A673 (cell line): ENCODE measurements at regions not wholly inside any gene's neighbourhood (a gene's known extent, or its start where the extent isn't known, plus 50 kb on each side); places are given as distances from the start of the nearest gene placed in this dataset.
"Not testable (repeated sequence)": the region's sequence is repeated elsewhere in the genome, so short reads cannot be mapped to it uniquely, and the experiment has no call there.

Experiments used
- BruUV-seq: library from RNA; stranded (reverse); fragments of 400-500 nt; replicated peaks from 2 replicates; lab custom pipeline; 2021; lab: Mats Ljungman, UMichigan
- CTCF ChIA-PET: fragments of 300-600 bp; sonication (Branson Sonifier 250); formaldehyde crosslinking; loops from one replicate; lab custom pipeline; 2022; ENCODE audit warnings: antibody characterized with exemption; lab: Charles Lee
- POLR2A ChIA-PET: fragments of 300-600 bp; sonication (Branson Sonifier 250); formaldehyde crosslinking; loops from one replicate; lab custom pipeline; 2022; ENCODE audit warnings: antibody characterized with exemption; ENCODE audit not compliant: low non-redundant PET; lab: Charles Lee
- DNase-seq: peaks from one replicate; pipeline ENCODE4 v3.0.0-alpha.2; 2015; ENCODE audit warnings: low spot score
- H3K27ac ChIP-seq: fragments of 200-600 bp; sonication (generic); 2 replicates; pipeline ENCODE4 v1.5.1; 2016; ENCODE audit warnings: mixed run types, low read depth, mild to moderate bottlenecking, mixed read lengths, antibody characterized with exemption, low read length; ENCODE audit not compliant: poor library complexity, severe bottlenecking
- H3K27me3 ChIP-seq: fragments of 200-600 bp; sonication (generic); replicated peaks from 2 replicates; pipeline ENCODE4 v1.6.1; 2017; ENCODE audit warnings: mixed run types, low read depth, mild to moderate bottlenecking, mixed read lengths, antibody characterized with exemption, low read length; ENCODE audit not compliant: insufficient read depth, poor library complexity
- H3K36me3 ChIP-seq: fragments of 200-600 bp; sonication (generic); 2 replicates; pipeline ENCODE4 v1.6.1; 2016; ENCODE audit warnings: mixed run types, mild to moderate bottlenecking, mixed read lengths, antibody characterized with exemption, low read length; ENCODE audit not compliant: insufficient read depth, poor library complexity, severe bottlenecking
- H3K4me1 ChIP-seq: fragments of 200-600 bp; sonication (generic); 2 replicates; pipeline ENCODE4 v1.6.1; 2017; ENCODE audit warnings: mixed run types, mild to moderate bottlenecking, mixed read lengths, antibody characterized with exemption, low read length; ENCODE audit not compliant: insufficient read depth, poor library complexity, severe bottlenecking
- H3K4me3 ChIP-seq: fragments of 200-600 bp; sonication (generic); 2 replicates; pipeline ENCODE4 v1.5.1; 2016; ENCODE audit warnings: low read depth, mixed run types, mild to moderate bottlenecking, mixed read lengths, low read length; ENCODE audit not compliant: poor library complexity, severe bottlenecking
- H3K9me3 ChIP-seq: fragments of 200-600 bp; sonication (generic); 2 replicates; pipeline ENCODE4 v1.6.1; 2016; ENCODE audit warnings: mixed run types, low read depth, mild to moderate bottlenecking, mixed read lengths, antibody characterized with exemption, low read length; ENCODE audit not compliant: poor library complexity, severe bottlenecking
- EZH2 ChIP-seq: fragments of 200-600 bp; sonication (generic); IDR thresholded peaks from 2 replicates; pipeline ENCODE4 v1.6.1; 2017; ENCODE audit warnings: borderline replicate concordance, low read depth, mild to moderate bottlenecking, mixed read lengths, antibody characterized with exemption, low read length; ENCODE audit not compliant: poor library complexity, severe bottlenecking
- intact Hi-C: fragments of 100-400 bp; cut with micrococcal nuclease; formaldehyde crosslinking; loops from one replicate; pipeline ENCODE4 v1.10.0; 2022; ENCODE audit not compliant: unreplicated experiment
- TF ChIP-seq, protein P1 (sequence below): fragments of 300-800, 200-600 bp; sonication (generic); conservative IDR thresholded peaks from 2 replicates; pipeline ENCODE4 v1.5.1; 2017; ENCODE audit warnings: low read depth, mild to moderate bottlenecking, antibody characterized with exemption, low read length, moderate library complexity, mixed read lengths

DNA sequence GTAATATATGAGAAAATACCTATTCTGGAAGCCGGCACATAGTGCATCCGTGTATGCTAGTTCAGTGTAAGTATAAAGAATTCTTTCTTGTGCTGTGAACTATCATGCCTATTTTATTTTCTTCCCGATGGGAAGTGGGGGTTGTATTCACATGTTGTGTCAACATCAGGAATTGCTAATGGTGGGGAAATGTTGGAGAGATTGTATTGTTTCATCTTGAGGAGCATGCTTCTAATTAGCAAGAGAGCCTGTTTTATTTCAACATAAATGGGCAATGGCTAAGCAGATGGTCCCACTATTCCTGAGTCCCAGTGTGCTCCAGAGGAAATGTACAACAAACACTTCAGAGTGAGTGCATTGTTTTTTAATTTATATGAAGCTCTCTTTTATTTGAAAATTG lies 485.2 kb downstream of the PLPP3 start:
- POLR2A ChIA-PET = no interaction called here
- Histone ChIP-seq H3K9me3 (no peaks in the 10 kb centered on the region), H3K27me3 (no peaks in the 10 kb centered on the region), H3K4me3 (no peak overlapping the region), H3K27ac (no peak overlapping the region), H3K36me3 (no peaks in the 10 kb centered on the region), H3K4me1 (no peaks in the 10 kb centered on the region)
- intact Hi-C loops = no loop called here
- no peak for DNase-seq
- TF ChIP-seq EZH2 = no peak
- TF ChIP-seq, protein P1, sequence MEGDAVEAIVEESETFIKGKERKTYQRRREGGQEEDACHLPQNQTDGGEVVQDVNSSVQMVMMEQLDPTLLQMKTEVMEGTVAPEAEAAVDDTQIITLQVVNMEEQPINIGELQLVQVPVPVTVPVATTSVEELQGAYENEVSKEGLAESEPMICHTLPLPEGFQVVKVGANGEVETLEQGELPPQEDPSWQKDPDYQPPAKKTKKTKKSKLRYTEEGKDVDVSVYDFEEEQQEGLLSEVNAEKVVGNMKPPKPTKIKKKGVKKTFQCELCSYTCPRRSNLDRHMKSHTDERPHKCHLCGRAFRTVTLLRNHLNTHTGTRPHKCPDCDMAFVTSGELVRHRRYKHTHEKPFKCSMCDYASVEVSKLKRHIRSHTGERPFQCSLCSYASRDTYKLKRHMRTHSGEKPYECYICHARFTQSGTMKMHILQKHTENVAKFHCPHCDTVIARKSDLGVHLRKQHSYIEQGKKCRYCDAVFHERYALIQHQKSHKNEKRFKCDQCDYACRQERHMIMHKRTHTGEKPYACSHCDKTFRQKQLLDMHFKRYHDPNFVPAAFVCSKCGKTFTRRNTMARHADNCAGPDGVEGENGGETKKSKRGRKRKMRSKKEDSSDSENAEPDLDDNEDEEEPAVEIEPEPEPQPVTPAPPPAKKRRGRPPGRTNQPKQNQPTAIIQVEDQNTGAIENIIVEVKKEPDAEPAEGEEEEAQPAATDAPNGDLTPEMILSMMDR = no peak
- no TSS peak for BruUV-seq
- CTCF ChIA-PET = no interaction called here

DNA sequence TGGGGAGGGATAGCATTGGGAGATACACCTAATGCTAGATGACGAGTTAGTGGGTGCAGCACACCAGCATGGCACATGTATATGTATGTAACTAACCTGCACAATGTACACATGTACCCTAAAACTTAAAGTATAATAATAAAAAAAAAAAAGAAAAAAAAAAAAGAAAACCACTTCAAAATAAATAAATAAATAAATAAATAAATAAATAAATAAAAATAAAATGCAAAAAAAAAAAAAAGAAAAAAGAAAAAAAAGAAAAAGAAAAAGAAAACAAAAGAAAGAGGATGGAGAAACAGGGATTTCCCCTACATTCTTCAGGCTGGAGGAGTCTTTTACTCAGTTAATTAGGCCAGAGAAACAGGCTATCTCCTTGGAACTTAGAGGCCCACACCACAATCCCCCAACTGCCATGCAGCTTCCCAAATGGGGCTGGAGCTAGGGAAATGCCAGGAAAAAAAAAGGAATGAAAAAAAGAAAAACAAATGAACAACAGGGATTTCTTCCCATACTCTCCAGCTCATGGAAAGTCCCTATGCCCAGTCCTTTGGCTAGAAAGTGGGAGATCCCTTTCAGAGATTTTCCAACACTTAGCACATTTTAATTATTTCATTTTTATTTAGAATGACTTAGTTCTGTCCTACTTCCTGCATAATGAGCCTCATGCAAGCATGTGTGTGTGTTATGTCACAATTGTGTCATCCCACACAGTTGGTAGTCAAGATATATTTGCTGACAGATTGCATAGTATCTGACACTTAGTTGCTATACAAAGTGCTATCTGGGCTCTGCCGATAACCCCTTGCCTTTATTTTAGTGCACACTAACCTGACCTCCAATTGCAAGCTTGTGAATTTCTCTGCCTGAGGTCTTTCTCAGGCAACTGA lies 486.4 kb downstream of the PLPP3 start:
- no peak overlapping the region for H3K4me3 ChIP-seq
- no peaks in the 10 kb centered on the region for H3K9me3 ChIP-seq
- CTCF ChIA-PET = no interaction called here
- TF ChIP-seq, protein P1 = no peak
- no peak for TF ChIP-seq EZH2
- BruUV-seq = no TSS peak
- no peaks in the 10 kb centered on the region for H3K27me3 ChIP-seq
- intact Hi-C loops = no loop called here
- DNase-seq = no peak
- H3K36me3 ChIP-seq = no peaks in the 10 kb centered on the region
- POLR2A ChIA-PET = no interaction called here
- no peaks in the 10 kb centered on the region for H3K4me1 ChIP-seq
- H3K27ac ChIP-seq = no peak overlapping the region

DNA sequence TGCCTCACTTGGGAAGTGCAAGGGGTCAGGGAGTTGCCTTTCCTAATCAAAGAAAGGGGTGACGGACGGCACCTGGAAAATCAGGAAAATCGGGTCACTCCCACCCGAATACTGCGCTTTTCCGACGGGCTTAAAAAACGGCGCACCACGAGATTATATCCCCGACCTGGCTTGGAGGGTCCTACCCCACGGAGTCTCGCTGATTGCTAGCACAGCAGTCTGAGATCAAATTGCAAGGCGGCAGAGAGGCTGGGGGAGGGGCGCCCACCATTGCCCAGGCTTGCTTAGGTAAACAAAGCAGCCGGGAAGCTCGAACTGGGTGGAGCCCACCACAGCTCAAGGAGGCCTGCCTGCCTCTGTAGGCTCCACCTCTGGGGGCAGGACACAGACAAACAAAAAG lies 489.5 kb downstream of the PLPP3 start:
- DNase-seq, H3K9me3 ChIP-seq, intact Hi-C loops, H3K27me3 ChIP-seq, H3K4me1 ChIP-seq, H3K4me3 ChIP-seq, H3K36me3 ChIP-seq, CTCF ChIA-PET, POLR2A ChIA-PET, BruUV-seq, H3K27ac ChIP-seq: not testable (repeated sequence)

DNA sequence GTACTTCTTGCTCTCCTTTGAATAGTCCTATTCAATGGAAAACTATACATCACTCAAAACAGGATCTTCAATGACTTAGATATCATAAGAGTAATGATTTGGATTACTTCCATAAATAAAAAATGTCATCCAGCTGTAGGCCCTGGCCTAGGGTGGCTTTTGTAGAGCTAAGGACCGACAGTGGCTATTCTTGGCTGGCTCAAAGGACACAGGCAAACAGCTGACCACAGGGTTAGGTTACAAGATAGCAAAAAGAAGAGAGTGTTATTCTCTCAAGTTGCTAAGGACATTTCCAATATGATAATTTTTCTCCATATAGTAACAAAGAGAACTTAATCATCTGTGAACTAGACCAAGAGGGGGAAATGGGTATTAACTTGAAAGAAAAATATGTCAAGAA lies 495.1 kb downstream of the PLPP3 start:
- Histone ChIP-seq H3K36me3 (no peaks in the 10 kb centered on the region), H3K27ac (no peak overlapping the region), H3K9me3 (no peaks in the 10 kb centered on the region), H3K4me3 (no peak overlapping the region), H3K4me1 (no peaks in the 10 kb centered on the region), H3K27me3 (peaks cover 3% of the 10 kb centered on the region)
- intact Hi-C loops = no loop called here
- DNase-seq = no peak
- CTCF ChIA-PET = no interaction called here
- no peak for TF ChIP-seq EZH2
- TF ChIP-seq, protein P1 = no peak
- POLR2A ChIA-PET = no interaction called here
- BruUV-seq = no TSS peak
